Upper lobe of left lung (tissue), 6 donors: ENCODE measurements at regions not wholly inside any gene's neighbourhood (a gene's known extent, or its start where the extent isn't known, plus 50 kb on each side); places are given as distances from the start of the nearest gene placed in this dataset.

Source experiments
- ATAC-seq, 2 donors: fragments of 200-7000 bp; cut with Tn5 transposase; one replicate each; pipeline ENCODE4 v1.9.1; 2022; ENCODE audit warnings: mild to moderate bottlenecking in 2 of 2, moderate library complexity in 2 of 2; ENCODE audit not compliant: low FRiP score in 2 of 2
- DNase-seq, 2 donors: peaks; one replicate each; pipeline ENCODE4 v3.0.0-alpha.2; 2019 to 2020
- H3K27ac ChIP-seq, 4 donors: fragments of 200-600 bp; sonication (generic); one replicate each; pipeline ENCODE4 v1.5.1; 2016 to 2019
- H3K27me3 ChIP-seq, 4 donors: fragments of 200-600 bp; sonication (generic); one replicate each; pipeline ENCODE4 v1.5.1; 2017 to 2019
- H3K36me3 ChIP-seq, 4 donors: fragments of 200-600 bp; sonication (generic); one replicate each; pipeline ENCODE4 v1.5.1; 2016 to 2019
- H3K4me1 ChIP-seq, 4 donors: fragments of 200-600 bp; sonication (generic); one replicate each; pipeline ENCODE4 v1.5.1; 2018 to 2019
- H3K4me3 ChIP-seq, 4 donors: fragments of 200-600 bp; sonication (generic); one replicate each; pipeline ENCODE4 v1.5.1; 2017 to 2019; ENCODE audit warnings: mild to moderate bottlenecking in 2 of 4, moderate library complexity in 1 of 4
- H3K9me3 ChIP-seq, 4 donors: fragments of 200-600 bp; sonication (generic); one replicate each; pipeline ENCODE4 v1.5.1; 2018 to 2019
- EP300 ChIP-seq, 4 donors: sonication (generic); formaldehyde crosslinking; IDR thresholded peaks; one replicate each; pipeline ENCODE4 v1.5.1; 2017; ENCODE audit warnings: antibody characterized with exemption in 4 of 4, control low read depth in 2 of 4
- POLR2A ChIP-seq, 4 donors: fragments of 450-650 bp; IDR thresholded peaks; one replicate each; pipeline ENCODE4 v1.5.1; 2016 to 2017; ENCODE audit warnings: antibody characterized with exemption in 4 of 4, mild to moderate bottlenecking in 2 of 4
- POLR2AphosphoS5 ChIP-seq, 2 donors: sonication (generic); formaldehyde crosslinking; IDR thresholded peaks; one replicate each; pipeline ENCODE4 v1.5.1; 2017; ENCODE audit warnings: antibody characterized with exemption in 2 of 2
- WGBS, 2 donors: methylation state at CpG; one replicate each; pipeline ENCODE4 v1.1.5; 2017 to 2018; 5-methylcytosine and 5-hydroxymethylcytosine counted together
- TF ChIP-seq, protein P1 (sequence below), 6 experiments: fragments of 450-650 bp in 4 of 6; fragments of 200-600 bp in 2 of 6; sonication (generic) in 2 of 6; IDR thresholded peaks; one replicate each; pipeline ENCODE4 v1.5.1; 2016 to 2019; ENCODE audit warnings: antibody characterized with exemption in 6 of 6
- donor health status: DM: no; HTN: no; CAD: no; lungs with moderate emphysema.
- donor health status: DM: no; HTN: yes; CAD: no; lungs with severe emphysema.

- Histone ChIP-seq H3K9me3 (no peaks in the 10 kb centered on the region), H3K4me3 (no peak overlapping the region), H3K27me3 (no peaks in the 10 kb centered on the region), H3K27ac (no peak overlapping the region), H3K4me1 (no peaks in the 10 kb centered on the region), H3K36me3 (no peaks in the 10 kb centered on the region)
- no peak for ATAC-seq
- DNase-seq = no peak
- no peak for TF ChIP-seq POLR2A (IDR thresholded peaks at IDR 0.05)
- TF ChIP-seq POLR2AphosphoS5 (IDR thresholded peaks at IDR 0.05) = no peak
- no peak for TF ChIP-seq EP300 (IDR thresholded peaks at IDR 0.05)
- TF ChIP-seq, protein P1, sequence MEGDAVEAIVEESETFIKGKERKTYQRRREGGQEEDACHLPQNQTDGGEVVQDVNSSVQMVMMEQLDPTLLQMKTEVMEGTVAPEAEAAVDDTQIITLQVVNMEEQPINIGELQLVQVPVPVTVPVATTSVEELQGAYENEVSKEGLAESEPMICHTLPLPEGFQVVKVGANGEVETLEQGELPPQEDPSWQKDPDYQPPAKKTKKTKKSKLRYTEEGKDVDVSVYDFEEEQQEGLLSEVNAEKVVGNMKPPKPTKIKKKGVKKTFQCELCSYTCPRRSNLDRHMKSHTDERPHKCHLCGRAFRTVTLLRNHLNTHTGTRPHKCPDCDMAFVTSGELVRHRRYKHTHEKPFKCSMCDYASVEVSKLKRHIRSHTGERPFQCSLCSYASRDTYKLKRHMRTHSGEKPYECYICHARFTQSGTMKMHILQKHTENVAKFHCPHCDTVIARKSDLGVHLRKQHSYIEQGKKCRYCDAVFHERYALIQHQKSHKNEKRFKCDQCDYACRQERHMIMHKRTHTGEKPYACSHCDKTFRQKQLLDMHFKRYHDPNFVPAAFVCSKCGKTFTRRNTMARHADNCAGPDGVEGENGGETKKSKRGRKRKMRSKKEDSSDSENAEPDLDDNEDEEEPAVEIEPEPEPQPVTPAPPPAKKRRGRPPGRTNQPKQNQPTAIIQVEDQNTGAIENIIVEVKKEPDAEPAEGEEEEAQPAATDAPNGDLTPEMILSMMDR (IDR thresholded peaks at IDR 0.05) = no peak
- 92 to 99% methylated on average over 5 of the region's 5 CpGs for WGBS, 2 donors
Observed at GRCh38 chr7:46357851-46358250, 436.8 kb upstream of the IGFBP3 start.

GRCh38 chr7:46357290-46357689 lies 436.2 kb upstream of the IGFBP3 start:
- 92 to 93% methylated on average over 2 of the region's 2 CpGs for WGBS, 2 donors

GRCh38 chr7:46356371-46356770 lies 435.3 kb upstream of the IGFBP3 start:
- Histone ChIP-seq H3K36me3 (no peaks in the 10 kb centered on the region), H3K27me3 (no peaks in the 10 kb centered on the region), H3K4me1 (no peaks in the 10 kb centered on the region), H3K27ac (no peak overlapping the region), H3K9me3 (no peaks in the 10 kb centered on the region), H3K4me3 (no peak overlapping the region)
- TF ChIP-seq, protein P1 (IDR thresholded peaks at IDR 0.05) = no peak
- no peak for TF ChIP-seq EP300 (IDR thresholded peaks at IDR 0.05)
- no peak for TF ChIP-seq POLR2AphosphoS5 (IDR thresholded peaks at IDR 0.05)
- no peak for TF ChIP-seq POLR2A (IDR thresholded peaks at IDR 0.05)
- ATAC-seq = no peak
- DNase-seq = no peak
- 92 to 97% methylated on average over 2 of the region's 2 CpGs for WGBS, 2 donors

More at GRCh38 chr7:46357290-46357689, 436.2 kb upstream of the IGFBP3 start:
- Histone ChIP-seq H3K36me3 (no peaks in the 10 kb centered on the region), H3K27me3 (no peaks in the 10 kb centered on the region), H3K4me1 (no peaks in the 10 kb centered on the region), H3K27ac (no peak overlapping the region), H3K9me3 (no peaks in the 10 kb centered on the region), H3K4me3 (no peak overlapping the region)
- DNase-seq = no peak
- ATAC-seq = no peak
- TF ChIP-seq POLR2AphosphoS5 (IDR thresholded peaks at IDR 0.05) (no peak), POLR2A (IDR thresholded peaks at IDR 0.05) (no peak), EP300 (IDR thresholded peaks at IDR 0.05) (no peak)
- TF ChIP-seq, protein P1 (IDR thresholded peaks at IDR 0.05) = no peak

DNA sequence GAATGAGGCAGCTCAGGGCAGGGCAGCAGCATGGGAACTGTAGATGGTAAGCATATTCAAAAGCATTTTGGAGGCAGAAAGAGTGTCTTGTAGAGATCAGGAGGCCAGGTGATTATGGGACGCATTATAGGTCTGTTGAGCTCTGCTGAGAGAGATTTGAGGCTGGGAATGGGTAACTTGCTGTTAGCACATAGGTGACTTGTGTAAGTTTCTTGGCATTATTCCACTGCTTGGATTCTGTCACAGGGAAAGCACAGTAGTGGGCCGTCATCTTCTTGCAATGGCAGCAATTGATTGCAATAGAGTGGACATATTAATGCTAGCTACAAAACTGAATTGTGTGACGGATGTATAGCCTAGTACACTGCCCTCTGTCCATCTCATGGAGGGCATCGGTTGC lies 434.3 kb upstream of the IGFBP3 start:
- 87 to 94% methylated on average over 4 of the region's 4 CpGs for WGBS, 2 donors
- H3K4me1 ChIP-seq = no peaks in the 10 kb centered on the region
- DNase-seq = no peak
- no peaks in the 10 kb centered on the region for H3K36me3 ChIP-seq
- H3K27ac ChIP-seq = no peak overlapping the region
- no peak for TF ChIP-seq POLR2A (IDR thresholded peaks at IDR 0.05)
- TF ChIP-seq, protein P1 (IDR thresholded peaks at IDR 0.05) = no peak
- TF ChIP-seq POLR2AphosphoS5 (IDR thresholded peaks at IDR 0.05) = no peak
- no peak for TF ChIP-seq EP300 (IDR thresholded peaks at IDR 0.05)
- no peak overlapping the region for H3K4me3 ChIP-seq
- H3K27me3 ChIP-seq = no peaks in the 10 kb centered on the region
- H3K9me3 ChIP-seq = no peaks in the 10 kb centered on the region
- no peak for ATAC-seq
